PFSK-1 (cell line): ENCODE measurements at regions not wholly inside any gene's neighbourhood (a gene's known extent, or its start where the extent isn't known, plus 50 kb on each side); places are given as distances from the start of the nearest gene placed in this dataset.

Experiments used
- FOXP2 ChIP-seq: optimal IDR thresholded peaks from 2 replicates; pipeline ENCODE3; 2011; ENCODE audit warnings: borderline replicate concordance, control low read depth, inconsistent platforms; ENCODE audit not compliant: insufficient read depth; ENCODE audit errors: extremely low read length, extremely low read depth
- POLR2AphosphoS5 ChIP-seq: IDR thresholded peaks from 2 replicates; pipeline ENCODE4 v1.6.1; 2012; ENCODE audit warnings: low read depth, mild to moderate bottlenecking, control low read depth, low read length, moderate library complexity
- SIN3A ChIP-seq: IDR thresholded peaks from 2 replicates; pipeline ENCODE4 v1.6.1; 2012; ENCODE audit warnings: mild to moderate bottlenecking, low read length, moderate library complexity, borderline replicate concordance; ENCODE audit not compliant: insufficient read depth
- TAF1 ChIP-seq: IDR thresholded peaks from 2 replicates; pipeline ENCODE4 v1.6.1; 2012; ENCODE audit warnings: low read length, control low read depth, borderline replicate concordance; ENCODE audit not compliant: insufficient read depth
- TF ChIP-seq, protein P1 (sequence below), 2 experiments: IDR thresholded peaks; 2 replicates each; pipeline versions ENCODE4 v1.6.1 to v1.8.0; 2011 to 2012; ENCODE audit warnings: low read depth in 2 of 2, low read length in 2 of 2, control low read depth in 1 of 2, inconsistent platforms in 1 of 2, mild to moderate bottlenecking in 1 of 2, moderate library complexity in 1 of 2; ENCODE audit not compliant: insufficient read depth in 1 of 2

DNA sequence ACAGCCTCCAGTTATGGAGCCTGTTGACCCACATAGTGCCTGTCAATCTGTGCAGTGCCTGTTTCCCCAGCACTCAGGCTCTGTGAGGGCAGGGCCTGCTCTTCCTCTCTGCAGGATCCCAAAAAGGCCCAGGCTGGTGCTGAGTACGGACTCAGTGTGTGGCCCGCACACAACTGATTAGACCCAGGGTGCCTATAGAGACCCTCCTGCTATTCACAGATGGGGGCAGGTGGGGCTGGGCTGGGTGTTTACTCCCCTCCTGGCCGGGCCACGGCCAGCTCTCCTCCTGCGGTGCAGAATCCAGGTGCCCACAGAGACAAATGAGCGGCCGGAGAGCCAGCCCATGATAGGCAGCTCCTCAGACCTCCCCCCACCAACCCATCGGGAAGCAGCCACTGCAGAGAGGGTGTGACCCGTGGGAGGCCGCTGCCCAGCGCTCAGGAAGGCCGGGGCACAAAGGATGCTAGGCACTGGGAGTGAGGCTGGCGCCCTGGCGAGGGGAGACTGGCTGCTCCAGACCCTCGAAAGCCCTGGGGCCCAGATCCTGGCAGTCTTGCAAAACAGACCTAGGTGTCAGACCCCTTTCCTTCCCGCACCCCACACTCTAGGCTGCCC lies 239.0 kb downstream of the CTTN start:
- TF ChIP-seq POLR2AphosphoS5 (no peak), SIN3A (no peak), TAF1 (no peak), FOXP2 (no peak)
- TF ChIP-seq, protein P1, sequence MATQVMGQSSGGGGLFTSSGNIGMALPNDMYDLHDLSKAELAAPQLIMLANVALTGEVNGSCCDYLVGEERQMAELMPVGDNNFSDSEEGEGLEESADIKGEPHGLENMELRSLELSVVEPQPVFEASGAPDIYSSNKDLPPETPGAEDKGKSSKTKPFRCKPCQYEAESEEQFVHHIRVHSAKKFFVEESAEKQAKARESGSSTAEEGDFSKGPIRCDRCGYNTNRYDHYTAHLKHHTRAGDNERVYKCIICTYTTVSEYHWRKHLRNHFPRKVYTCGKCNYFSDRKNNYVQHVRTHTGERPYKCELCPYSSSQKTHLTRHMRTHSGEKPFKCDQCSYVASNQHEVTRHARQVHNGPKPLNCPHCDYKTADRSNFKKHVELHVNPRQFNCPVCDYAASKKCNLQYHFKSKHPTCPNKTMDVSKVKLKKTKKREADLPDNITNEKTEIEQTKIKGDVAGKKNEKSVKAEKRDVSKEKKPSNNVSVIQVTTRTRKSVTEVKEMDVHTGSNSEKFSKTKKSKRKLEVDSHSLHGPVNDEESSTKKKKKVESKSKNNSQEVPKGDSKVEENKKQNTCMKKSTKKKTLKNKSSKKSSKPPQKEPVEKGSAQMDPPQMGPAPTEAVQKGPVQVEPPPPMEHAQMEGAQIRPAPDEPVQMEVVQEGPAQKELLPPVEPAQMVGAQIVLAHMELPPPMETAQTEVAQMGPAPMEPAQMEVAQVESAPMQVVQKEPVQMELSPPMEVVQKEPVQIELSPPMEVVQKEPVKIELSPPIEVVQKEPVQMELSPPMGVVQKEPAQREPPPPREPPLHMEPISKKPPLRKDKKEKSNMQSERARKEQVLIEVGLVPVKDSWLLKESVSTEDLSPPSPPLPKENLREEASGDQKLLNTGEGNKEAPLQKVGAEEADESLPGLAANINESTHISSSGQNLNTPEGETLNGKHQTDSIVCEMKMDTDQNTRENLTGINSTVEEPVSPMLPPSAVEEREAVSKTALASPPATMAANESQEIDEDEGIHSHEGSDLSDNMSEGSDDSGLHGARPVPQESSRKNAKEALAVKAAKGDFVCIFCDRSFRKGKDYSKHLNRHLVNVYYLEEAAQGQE (IDR thresholded peaks at IDR 0.05; ENCODE audit: insufficient read depth in 1 of 2, low read depth in 2 of 2, low read length in 2 of 2) = no peak

DNA sequence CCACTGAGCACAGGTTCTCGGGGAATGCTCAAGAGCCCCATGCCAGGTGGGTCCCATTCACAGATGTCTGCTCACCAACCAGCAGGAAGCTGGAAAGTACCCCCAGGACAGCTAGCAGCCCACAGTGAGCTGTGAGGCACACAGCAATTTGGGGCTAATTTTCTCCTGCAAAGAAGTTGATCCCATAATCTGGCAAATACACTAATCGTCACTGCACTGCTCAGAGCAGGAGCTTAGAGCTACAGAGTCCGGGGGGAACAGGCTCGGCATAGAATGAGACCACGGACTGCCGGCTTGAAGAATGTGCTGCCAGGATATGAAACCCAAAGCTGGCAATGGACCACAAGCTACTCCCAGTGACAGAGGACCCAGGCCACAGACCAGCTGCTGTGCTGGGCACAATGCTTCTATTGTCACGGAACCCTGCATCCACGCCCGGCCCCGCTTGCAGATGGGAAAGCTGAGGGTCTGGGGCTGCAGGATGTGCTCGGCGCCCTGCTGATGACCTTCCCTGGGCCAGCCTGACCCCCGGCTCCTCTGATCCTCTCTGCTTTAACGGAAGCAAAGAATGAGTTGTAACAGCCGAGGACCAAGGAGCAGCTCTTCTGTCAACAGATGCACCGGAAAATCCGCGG lies 239.7 kb downstream of the CTTN start:
- TF ChIP-seq POLR2AphosphoS5 (no peak), FOXP2 (no peak), TAF1 (no peak), SIN3A (no peak)
- TF ChIP-seq, protein P1 (IDR thresholded peaks at IDR 0.05; ENCODE audit: insufficient read depth in 1 of 2, low read depth in 2 of 2, low read length in 2 of 2) = no peak

DNA sequence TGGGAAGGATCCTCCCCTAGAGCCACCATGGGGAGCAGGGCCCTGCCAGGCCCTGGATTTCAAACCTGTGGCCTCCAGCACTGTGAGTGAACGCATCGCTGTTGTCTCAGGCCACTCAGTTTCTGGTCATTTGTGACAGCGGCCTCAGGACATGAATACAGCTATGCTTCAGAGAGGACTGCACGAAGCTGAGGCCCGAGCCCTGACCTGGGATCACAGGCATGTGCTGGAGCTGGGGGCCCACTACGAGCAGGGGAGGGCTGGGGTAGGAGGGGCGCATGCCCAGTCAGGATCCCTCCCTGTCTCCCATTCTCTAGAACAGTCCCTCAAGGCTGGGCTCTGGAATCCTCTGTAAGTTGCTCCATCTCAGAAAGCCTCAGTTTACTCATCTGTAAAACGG lies 242.1 kb downstream of the CTTN start:
- TF ChIP-seq, protein P1 (IDR thresholded peaks at IDR 0.05; ENCODE audit: insufficient read depth in 1 of 2, low read depth in 2 of 2, low read length in 2 of 2) = no peak
- no peak for TF ChIP-seq FOXP2
- no peak for TF ChIP-seq SIN3A
- no peak for TF ChIP-seq POLR2AphosphoS5
- no peak for TF ChIP-seq TAF1

DNA sequence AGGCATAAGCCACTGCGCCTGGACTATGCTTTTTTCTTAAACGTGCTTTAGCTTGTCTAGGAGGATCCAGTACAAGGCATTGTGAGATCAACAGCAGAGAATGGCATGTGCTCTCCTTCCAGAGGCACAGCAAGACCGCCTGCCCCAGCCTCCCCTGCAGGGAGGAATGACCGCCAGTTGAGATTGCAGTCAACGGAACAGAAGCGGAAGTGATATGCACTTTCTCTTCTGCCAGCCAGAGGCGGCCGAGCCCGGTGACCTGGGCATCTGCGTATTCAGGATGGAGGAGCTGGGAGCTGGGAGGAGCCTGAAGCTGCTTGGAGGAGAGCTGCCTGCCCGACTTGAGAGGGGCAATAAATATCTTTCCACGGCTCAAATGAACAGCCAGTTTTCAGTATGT lies 243.0 kb downstream of the CTTN start:
- TF ChIP-seq POLR2AphosphoS5 = no peak
- no peak for TF ChIP-seq SIN3A
- TF ChIP-seq FOXP2 = no peak
- no peak for TF ChIP-seq TAF1
- TF ChIP-seq, protein P1 (IDR thresholded peaks at IDR 0.05; ENCODE audit: insufficient read depth in 1 of 2, low read depth in 2 of 2, low read length in 2 of 2) = no peak

DNA sequence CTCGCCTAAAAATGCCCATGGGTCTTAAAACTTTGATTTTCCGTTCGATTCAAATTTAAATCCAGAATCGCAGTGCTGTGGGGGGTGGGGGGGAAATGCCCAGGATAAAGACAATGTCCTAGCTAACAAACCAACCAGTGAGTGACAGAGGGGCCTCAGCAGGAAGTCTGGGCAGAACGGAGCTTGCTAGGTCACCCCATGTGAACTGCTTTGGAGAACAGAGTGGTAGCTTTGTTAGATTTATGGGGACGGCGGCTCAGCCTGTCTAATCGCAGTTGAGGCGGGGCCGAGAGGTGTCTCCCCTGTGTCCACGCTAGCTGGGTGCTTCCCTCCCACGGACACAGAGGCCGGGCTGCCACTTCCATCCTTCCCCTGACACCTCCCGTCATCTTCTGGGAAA lies 243.9 kb downstream of the CTTN start:
- TF ChIP-seq POLR2AphosphoS5 (no peak), SIN3A (no peak), TAF1 (no peak), FOXP2 (no peak)
- TF ChIP-seq, protein P1 (IDR thresholded peaks at IDR 0.05; ENCODE audit: insufficient read depth in 1 of 2, low read depth in 2 of 2, low read length in 2 of 2) = no peak
